Stimulated activated CD4-positive, alpha-beta T cell treated with anti-CD3 and anti-CD28 coated beads, TNF-alpha, amount 100 ng/mL, for 24 hours (primary cell): ENCODE measurements at regions not wholly inside any gene's neighbourhood (a gene's known extent, or its start where the extent isn't known, plus 50 kb on each side); places are given as distances from the start of the nearest gene placed in this dataset.

Source experiments
- DNase-seq, 3 experiments: peaks; one replicate each; pipeline ENCODE4 v3.0.0-alpha.2; 2020; ENCODE audit warnings: low read depth in 3 of 3

- no peak for DNase-seq
Measured at GRCh38 chr17:83178533-83179304, 99.3 kb downstream of the METRNL start.

DNA sequence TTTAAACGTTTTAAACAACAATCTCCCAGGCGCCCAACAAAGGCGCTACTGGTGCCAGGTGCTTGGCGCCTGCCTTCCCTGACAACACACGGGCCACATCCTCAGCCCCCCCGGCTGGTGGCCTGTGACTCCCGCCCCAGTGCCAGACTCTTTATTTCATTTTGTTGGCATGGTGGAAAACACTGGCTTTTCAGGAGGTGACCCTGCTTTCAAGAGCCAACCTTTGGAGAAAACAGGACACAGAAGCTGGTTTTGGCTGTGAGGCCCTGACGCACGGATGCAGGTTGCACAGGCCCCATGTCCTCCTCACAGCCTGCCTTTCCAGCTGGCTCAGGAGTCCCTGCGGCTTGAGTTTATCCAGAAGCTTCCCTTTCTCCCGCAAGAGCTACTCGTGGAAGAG is 100.0 kb downstream of the METRNL start:
- DNase-seq, result no peak

DNA sequence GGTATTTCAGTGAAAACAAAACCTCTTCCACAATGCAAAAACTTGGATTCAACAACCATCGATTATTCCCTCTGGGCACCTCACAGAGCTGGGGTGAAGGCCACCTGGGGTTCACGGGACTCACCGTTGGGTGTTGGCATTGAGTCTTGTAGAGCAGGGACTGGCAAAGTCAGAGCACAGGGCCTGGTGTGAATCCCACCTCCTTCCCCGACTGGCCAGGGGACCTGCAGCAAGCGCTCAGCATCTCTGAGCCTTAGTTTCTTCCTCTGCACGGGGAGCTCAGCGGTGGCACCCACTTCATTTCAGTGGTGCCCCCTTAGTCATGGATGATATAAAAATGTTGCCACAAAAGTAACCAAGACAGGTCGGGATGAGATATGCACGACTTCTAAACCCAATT is 100.4 kb downstream of the METRNL start:
- no peak for DNase-seq

GRCh38 chr17:83180264-83180995 is 101.0 kb downstream of the METRNL start:
- DNase-seq, result no peak

DNA sequence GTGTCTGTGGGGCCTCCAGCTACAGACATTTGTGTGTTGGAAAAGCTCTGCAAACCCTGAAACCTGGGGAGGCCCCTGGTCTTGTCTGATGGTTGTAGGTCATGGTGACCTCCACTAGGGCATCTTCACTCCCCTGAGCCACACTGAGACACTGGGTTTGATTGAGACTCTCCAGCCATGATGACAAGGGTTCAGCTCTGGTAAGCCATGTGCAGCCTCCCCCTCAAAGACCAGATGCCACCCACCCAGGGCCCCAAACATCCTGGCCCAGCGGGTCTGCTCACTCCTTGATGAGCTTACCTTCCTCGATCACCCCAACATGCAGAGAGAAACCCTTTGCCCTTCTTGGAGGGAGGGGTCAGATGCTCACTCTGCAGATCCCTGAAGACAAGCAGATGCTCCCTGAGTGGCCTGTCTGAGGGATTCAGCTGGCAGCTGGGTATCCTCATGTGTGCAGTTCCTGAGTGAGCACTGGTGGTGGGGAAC is 101.6 kb downstream of the METRNL start:
- no peak for DNase-seq

DNA sequence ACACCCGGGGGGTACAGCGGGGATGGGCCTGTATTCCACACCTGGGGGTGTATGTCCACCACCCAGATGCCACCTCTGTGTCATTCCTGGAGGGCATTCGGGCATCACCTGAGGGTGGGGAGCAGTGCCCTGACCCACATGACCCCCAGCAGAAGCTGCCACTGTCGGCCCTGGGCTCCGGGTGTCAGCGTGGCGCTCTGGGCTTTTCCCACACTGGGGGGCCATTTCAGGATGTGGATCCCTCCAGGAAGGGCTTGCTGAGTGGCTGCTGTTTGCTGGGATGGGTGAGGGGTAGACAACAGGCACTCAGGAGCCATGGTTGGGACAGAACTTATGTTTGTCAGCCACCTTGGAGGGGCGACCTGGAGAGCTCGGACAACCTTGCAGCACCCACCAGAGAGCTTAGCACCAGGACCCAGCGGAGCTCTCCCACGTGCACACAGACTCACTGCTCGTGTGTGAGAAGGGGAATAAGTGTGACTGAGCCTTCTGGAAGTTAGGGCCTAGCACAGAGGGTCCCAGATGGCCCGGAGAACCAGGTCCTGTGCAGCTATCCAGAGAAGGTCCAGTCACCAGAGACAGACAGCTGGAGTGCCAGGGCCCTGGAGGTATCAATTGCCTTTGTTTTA is 102.7 kb downstream of the METRNL start:
- no peak for DNase-seq

GRCh38 chr17:83182620-83183101 is 103.3 kb downstream of the METRNL start:
- DNase-seq, result no peak

DNA sequence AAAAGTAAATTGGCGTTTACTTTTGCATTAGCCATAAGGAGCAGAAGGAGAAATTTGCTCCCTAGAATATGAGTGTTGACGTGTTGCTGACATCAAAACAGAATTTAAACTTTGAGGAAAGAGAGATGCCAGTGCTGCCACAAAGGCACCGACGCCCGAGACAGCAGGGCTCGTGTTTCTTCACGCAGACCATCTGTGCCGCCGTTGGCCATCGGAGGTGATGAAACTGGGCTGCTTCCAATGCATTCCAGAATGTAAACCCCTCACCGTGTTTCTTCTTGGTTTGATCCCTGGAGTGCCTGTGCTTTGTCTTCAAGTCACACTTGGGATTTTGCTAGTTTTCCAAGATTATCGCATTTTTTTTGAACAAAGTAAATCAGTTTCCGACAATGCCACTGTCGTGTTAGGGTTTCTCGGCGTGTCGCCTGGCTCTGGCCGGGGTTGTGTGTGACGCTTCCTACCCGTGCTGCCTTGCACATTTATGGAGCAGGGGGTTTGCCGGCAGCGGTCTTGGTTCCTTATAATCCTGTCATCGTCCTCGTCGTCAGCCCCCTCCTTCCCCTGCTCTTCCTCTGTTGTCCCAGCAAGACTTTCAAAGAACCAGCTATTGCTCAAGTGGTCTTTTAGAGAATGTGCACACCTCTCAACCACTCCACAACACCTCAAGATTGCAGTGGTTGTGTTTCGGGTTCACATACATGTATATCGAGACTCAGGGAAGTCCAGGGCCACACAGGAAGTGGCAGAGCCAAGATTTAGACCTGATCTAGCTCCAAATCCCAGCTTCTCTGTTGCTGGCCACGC is 103.9 kb downstream of the METRNL start:
- DNase-seq, result no peak

- DNase-seq, result no peak
Measured at GRCh38 chr17:83183951-83184506, 104.6 kb downstream of the METRNL start.

- no peak for DNase-seq
Measured at GRCh38 chr17:83185023-83186002, 105.9 kb downstream of the METRNL start.

- DNase-seq, result no peak
Measured at GRCh38 chr17:83186226-83186625, 106.8 kb downstream of the METRNL start.

DNA sequence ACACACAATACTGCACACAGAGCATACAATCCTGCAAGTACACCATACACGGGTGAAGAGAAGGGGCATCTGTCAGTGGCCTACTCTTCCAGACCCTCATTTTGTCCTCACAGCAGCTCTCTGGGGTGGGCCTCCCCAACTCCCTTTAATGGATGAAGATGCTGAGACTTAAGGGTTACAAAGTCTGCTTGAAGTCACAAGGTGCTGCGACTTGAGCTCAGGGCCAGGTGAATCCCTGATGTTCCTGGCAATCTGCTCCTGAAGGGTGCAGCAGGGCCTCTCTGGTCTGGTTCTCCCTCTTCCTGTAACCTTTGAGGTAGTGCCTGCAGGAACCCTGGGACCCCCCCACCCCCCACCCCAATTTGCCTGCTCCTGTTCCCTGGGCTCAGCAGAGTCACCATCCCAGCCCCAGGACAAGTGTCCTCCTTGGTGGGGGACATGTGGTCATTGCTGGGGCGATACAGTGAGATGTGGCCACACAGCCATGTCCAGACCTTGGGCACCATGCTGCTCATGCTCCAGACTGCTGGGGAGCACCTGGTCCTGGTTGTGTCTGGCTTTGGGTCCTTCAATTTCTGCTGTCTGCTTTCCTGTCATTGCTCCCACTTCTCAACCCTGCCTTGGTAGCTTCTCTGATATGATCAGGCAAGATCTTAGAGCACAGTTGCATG is 107.5 kb downstream of the METRNL start:
- no peak for DNase-seq

GRCh38 chr17:83187782-83188311 is 108.4 kb downstream of the METRNL start:
- DNase-seq, result no peak

DNA sequence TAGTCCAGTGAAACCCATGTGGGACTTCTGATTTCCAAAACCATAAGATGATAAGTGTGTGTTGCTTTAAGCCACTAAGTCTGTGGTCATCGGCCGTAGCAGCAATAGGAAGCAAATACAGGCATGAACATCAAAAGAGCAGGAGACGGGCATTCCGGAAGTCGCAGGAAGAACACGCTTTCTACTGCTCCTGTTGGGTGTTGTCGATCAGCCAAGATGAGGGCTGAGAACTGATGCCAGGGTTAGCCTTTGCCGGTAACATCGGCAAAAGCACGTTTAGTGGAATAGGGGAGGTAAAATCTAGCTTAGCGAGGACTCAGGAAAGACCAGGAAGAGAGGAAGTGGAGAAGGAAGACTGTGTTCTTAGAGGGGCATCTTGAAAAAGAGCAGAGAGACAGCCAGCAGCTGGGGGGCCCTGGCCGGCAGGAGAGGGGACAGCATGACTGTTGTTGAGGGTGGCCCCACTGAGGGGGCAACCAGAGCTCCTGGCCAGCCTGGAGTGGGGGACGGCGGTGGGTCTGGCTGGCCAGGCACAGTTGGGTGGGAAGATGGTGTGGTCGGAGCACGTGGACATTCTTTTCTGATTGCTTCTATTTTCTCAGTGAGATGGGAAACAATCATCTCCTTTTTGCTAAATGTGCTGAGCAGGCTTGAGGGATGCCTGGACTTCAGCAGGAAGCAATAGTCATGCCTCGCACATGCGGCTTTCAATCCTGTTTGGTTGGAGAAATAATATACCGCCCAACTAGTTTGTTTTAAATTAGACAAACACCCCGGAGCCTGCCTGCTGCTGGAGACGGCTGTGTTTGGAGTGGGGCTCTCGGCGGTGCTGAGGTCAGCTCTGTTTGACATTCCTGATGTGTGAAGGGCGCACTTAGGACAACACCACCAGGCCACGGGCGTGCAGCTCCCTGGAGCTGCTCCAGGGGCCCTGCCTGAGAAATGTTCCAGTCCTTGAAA is 109.9 kb downstream of the METRNL start:
- DNase-seq, result no peak

DNA sequence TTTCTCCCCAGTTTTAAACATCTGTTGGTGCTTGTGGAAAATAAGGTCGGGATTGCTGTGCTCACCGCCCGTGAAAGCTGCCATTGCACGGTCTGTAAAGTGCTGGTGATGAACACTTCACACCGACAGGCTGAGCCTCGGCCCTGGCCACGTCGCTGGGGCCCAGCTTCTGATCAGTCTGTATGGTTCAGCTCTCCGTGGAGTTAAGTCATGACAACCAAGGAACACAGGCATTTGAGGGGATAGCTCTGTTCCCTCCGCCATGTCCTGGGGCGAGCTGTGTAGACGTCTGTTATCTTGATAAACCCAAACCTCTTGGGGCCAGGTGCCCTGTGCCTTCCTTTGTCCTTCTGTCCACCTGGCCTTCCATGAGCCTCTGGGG is 110.6 kb downstream of the METRNL start:
- no peak for DNase-seq

- no peak for DNase-seq
Measured at GRCh38 chr17:83190601-83191387, 111.4 kb downstream of the METRNL start.

GRCh38 chr17:83191388-83192160 is 112.2 kb downstream of the METRNL start:
- DNase-seq, result no peak
